ENCODE measurements at regions not wholly inside any gene's neighbourhood (a gene's known extent, or its start where the extent isn't known, plus 50 kb on each side); places are given as distances from the start of the nearest gene placed in this dataset.

DNA sequence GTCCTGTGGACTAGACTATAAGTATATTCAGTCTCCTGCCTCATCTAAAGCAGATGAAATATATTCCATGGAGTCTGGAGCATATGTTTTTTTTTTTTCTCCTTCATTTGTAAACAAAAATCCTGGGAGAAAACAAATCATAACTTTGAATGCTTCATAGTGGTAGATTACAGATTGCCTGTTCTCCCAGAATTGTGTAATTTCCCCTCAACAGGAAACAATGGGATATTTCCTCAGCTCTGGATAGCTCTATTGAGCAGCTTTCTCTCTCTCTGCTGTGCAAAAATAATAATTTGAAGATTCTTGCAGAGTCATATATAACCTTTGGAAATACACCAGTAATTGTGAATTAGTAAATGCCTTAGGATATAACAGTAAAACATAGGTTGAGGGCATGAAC lies 1406.6 kb upstream of the ACVR2A start:
- no peak overlapping the region for H3K4me3 ChIP-seq (ENCODE audit: control insufficient read depth, low read depth, low read length)

DNA sequence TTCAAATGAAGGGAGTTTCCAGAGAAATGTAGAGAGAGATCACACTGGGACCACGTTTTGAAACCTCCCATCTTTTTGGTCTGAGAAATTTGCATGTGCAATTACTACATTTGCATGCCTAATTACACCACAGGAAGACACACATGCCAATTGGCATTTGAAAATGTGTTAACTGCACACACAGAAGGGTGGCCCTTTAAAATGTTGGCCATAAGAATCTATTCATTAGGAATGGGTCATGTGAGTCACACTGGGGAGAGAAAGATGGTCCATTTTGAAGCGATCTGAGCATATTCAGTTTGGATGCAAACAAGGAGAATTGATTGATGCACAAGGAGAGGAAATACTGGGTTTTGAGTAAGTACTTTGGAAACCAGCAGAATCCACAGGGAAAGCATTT lies 1407.1 kb upstream of the ACVR2A start:
- no peak overlapping the region for H3K4me3 ChIP-seq (ENCODE audit: control insufficient read depth, low read depth, low read length)
- TF ChIP-seq, protein P1, sequence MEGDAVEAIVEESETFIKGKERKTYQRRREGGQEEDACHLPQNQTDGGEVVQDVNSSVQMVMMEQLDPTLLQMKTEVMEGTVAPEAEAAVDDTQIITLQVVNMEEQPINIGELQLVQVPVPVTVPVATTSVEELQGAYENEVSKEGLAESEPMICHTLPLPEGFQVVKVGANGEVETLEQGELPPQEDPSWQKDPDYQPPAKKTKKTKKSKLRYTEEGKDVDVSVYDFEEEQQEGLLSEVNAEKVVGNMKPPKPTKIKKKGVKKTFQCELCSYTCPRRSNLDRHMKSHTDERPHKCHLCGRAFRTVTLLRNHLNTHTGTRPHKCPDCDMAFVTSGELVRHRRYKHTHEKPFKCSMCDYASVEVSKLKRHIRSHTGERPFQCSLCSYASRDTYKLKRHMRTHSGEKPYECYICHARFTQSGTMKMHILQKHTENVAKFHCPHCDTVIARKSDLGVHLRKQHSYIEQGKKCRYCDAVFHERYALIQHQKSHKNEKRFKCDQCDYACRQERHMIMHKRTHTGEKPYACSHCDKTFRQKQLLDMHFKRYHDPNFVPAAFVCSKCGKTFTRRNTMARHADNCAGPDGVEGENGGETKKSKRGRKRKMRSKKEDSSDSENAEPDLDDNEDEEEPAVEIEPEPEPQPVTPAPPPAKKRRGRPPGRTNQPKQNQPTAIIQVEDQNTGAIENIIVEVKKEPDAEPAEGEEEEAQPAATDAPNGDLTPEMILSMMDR (IDR thresholded peaks at IDR 0.05; ENCODE audit: control insufficient read depth, insufficient read depth, low read depth, low read length, missing control alignments) = no peak
- no peak for DNase-seq (ENCODE audit: low read depth)

More for the DNA sequence above, 1406.6 kb upstream of the ACVR2A start:
- DNase-seq (ENCODE audit: low read depth) = no peak
- TF ChIP-seq, protein P1 (IDR thresholded peaks at IDR 0.05; ENCODE audit: control insufficient read depth, insufficient read depth, low read depth, low read length, missing control alignments) = no peak

DNA sequence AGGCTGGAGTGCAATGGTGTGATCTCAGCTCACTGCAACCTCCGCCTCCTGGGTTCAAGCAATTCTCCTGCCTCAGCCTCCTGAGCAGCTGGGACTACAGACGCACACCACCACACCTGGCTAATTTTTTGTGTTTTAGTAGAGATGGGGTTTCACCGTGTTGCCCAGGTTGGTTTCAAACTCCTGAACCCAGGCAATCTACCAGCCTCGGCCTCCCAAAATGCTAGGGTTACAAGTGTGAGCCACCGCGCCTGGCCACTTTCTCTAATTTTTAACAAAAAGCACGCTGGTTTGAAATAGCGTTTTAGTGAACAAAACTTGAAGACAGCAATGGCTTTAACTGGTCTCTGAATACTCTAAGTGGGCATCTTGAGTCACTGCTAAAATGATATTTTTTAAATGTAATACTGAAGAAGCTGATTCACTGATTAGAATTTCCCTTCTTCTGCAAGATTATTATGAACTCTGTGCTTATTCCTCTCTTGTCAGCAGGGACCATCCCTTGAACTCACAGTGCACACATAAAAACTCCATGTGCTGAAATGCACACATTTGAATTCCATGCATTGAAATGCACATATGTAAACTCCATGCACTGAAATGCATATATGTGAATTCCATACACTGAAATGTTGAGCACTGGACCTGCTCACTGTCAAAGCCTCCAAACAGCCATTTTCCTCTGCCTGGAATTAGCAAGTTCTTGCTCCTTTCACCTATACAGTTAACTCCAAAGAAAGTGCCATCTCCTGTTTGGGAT lies 1411.5 kb upstream of the ACVR2A start:
- no peak for DNase-seq (ENCODE audit: low read depth)
- TF ChIP-seq, protein P1 (IDR thresholded peaks at IDR 0.05; ENCODE audit: control insufficient read depth, insufficient read depth, low read depth, low read length, missing control alignments) = no peak
- H3K4me3 ChIP-seq (ENCODE audit: control insufficient read depth, low read depth, low read length) = no peak overlapping the region

DNA sequence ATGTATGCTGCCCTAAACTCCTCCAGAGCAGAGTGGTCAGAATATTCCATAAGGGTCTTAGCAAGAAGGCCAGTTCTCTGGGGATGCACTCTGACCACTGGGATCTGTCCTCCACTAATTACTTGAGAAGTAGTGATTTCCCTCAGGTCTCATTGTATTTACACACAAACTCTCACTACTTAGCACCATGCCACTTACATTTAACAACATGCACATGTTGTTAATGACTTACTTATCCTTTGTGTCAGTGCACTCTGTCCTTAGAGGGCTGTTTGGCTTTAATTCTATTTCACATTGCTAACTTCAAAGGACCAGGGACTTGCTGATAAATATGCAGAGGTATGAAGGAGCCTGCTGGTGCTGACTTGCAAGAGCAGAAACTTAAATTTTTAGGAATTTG lies 1415.5 kb upstream of the ACVR2A start:
- no peak overlapping the region for H3K4me3 ChIP-seq (ENCODE audit: control insufficient read depth, low read depth, low read length)
- TF ChIP-seq, protein P1 (IDR thresholded peaks at IDR 0.05; ENCODE audit: control insufficient read depth, insufficient read depth, low read depth, low read length, missing control alignments) = no peak
- no peak for DNase-seq (ENCODE audit: low read depth)

DNA sequence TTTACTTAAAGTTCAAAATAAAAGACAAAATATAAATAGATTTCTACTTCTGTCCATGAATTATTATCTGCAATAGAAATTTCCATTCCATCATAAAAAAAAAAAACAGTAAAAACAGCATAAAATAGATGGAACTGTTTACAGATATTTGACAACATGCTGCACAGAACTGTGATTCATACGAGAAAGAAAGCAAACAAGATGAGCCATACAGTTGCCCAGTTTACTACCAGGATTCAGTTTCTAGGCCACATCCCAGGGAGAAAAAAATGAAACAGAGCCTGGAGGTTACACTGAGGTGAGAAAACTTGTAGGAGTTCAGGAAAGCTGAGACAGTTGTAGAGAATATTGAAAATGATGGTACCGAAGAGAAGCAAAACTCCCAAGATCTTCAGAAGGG lies 1426.9 kb upstream of the ACVR2A start:
- DNase-seq (ENCODE audit: low read depth) = no peak
- no peak overlapping the region for H3K4me3 ChIP-seq (ENCODE audit: control insufficient read depth, low read depth, low read length)
- TF ChIP-seq, protein P1 (IDR thresholded peaks at IDR 0.05; ENCODE audit: control insufficient read depth, insufficient read depth, low read depth, low read length, missing control alignments) = no peak

DNA sequence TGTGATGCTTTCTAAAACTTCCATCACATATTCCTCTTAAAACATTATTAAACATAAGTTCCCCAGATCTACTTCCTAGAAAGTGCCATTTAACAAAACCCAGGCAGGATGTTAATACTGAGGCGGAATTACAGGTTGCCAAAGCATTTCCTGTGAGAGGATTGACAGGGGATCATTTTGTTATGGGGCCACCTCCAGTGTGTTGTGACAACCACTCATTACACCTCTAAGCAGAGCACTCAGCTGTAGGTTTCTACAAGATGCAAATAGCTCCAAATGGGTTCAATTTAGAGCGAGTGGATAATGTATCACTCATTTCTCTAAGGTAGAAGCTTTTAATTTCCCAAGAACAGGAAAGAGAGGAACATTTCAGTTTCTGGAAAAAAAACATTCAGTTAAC lies 1429.5 kb upstream of the ACVR2A start:
- H3K4me3 ChIP-seq (ENCODE audit: control insufficient read depth, low read depth, low read length) = no peak overlapping the region
- TF ChIP-seq, protein P1 (IDR thresholded peaks at IDR 0.05; ENCODE audit: control insufficient read depth, insufficient read depth, low read depth, low read length, missing control alignments) = no peak
- DNase-seq (ENCODE audit: low read depth) = no peak
